NT2/D1 (cell line): ENCODE measurements at regions not wholly inside any gene's neighbourhood (a gene's known extent, or its start where the extent isn't known, plus 50 kb on each side); places are given as distances from the start of the nearest gene placed in this dataset.
"Not testable (repeated sequence)": the region's sequence is repeated elsewhere in the genome, so short reads cannot be mapped to it uniquely, and the experiment has no call there.

ENCODE experiments used
- DNase-seq: peaks from one replicate; pipeline ENCODE4 v3.0.0-alpha.2; 2011; ENCODE audit warnings: low read depth, low spot score
- H3K27me3 ChIP-seq: 2 replicates; pipeline ENCODE4 v1.6.0; 2011; ENCODE audit warnings: mild to moderate bottlenecking; ENCODE audit not compliant: insufficient read length, insufficient read depth
- H3K36me3 ChIP-seq: 2 replicates; pipeline ENCODE4 v1.6.1; 2011; ENCODE audit warnings: mild to moderate bottlenecking, low read length, mixed read lengths; ENCODE audit not compliant: insufficient read depth, insufficient read length
- H3K4me1 ChIP-seq: 2 replicates; pipeline ENCODE4 v1.5.1; 2011; ENCODE audit not compliant: insufficient read depth, insufficient read length
- H3K4me3 ChIP-seq: 2 replicates; pipeline ENCODE4 v1.5.1; 2011; ENCODE audit warnings: low read depth; ENCODE audit not compliant: insufficient read length
- H3K9ac ChIP-seq: 2 replicates; pipeline ENCODE4 v1.6.0; 2011; ENCODE audit warnings: low read depth; ENCODE audit not compliant: insufficient read length
- H3K9me3 ChIP-seq: 2 replicates; pipeline ENCODE4 v1.5.1; 2011; ENCODE audit warnings: mild to moderate bottlenecking, low read length; ENCODE audit not compliant: insufficient read depth
- SUZ12 ChIP-seq: IDR thresholded peaks from 2 replicates; pipeline ENCODE4 v1.6.1; 2011; ENCODE audit not compliant: insufficient read length, insufficient read depth; ENCODE audit errors: extremely low read depth
- YY1 ChIP-seq: IDR thresholded peaks from 2 replicates; pipeline ENCODE4 v1.6.1; 2011; ENCODE audit not compliant: insufficient read length, insufficient read depth
- ZNF274 ChIP-seq: IDR thresholded peaks from 2 replicates; pipeline ENCODE4 v1.6.1; 2011; ENCODE audit warnings: mild to moderate bottlenecking, low read depth, low read length

GRCh38 chr7:67894746-67895145 lies 898.1 kb downstream of the TYW1 start:
- H3K9ac ChIP-seq: no peak overlapping the region
- H3K9me3 ChIP-seq: peaks cover 12% of the 10 kb centered on the region

GRCh38 chr7:67896721-67897120 lies 900.1 kb downstream of the TYW1 start:
- no peaks in the 10 kb centered on the region for H3K4me1 ChIP-seq
- DNase-seq: no peak
- no peaks in the 10 kb centered on the region for H3K9me3 ChIP-seq
- no peak overlapping the region for H3K9ac ChIP-seq
- TF ChIP-seq SUZ12: no peak
- no peak for TF ChIP-seq YY1
- TF ChIP-seq ZNF274: no peak
- no peak overlapping the region for H3K4me3 ChIP-seq
- H3K36me3 ChIP-seq: no peaks in the 10 kb centered on the region
- no peaks in the 10 kb centered on the region for H3K27me3 ChIP-seq

More at GRCh38 chr7:67894746-67895145, 898.1 kb downstream of the TYW1 start:
- TF ChIP-seq SUZ12 (no peak), YY1 (no peak), ZNF274 (no peak)
- Histone ChIP-seq H3K27me3 (no peaks in the 10 kb centered on the region), H3K36me3 (no peaks in the 10 kb centered on the region), H3K4me1 (no peaks in the 10 kb centered on the region), H3K4me3 (no peak overlapping the region)
- DNase-seq: no peak

DNA sequence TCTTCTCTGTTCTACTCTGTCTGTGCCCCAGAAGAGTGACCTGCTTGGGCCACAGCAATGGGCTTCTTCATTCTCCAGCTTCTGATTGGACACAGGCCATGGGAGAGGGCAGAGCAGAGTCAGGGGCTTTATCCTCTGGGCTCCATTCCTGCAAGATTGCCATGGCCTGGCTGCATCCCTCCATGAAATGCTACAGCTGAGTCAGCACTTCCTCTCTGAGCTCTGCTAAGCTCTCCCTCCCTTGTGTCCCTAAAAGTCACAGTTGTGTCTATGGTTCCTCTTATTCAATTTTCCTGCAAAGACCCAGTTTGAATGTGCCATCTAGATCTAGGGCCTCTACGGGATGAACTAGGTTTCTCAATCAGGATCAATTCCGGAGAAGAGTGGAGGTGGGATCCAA lies 903.8 kb downstream of the TYW1 start:
- TF ChIP-seq YY1 (no peak), ZNF274 (no peak), SUZ12 (no peak)
- Histone ChIP-seq H3K9me3 (no peaks in the 10 kb centered on the region), H3K4me3 (no peak overlapping the region), H3K9ac (no peak overlapping the region), H3K27me3 (no peaks in the 10 kb centered on the region), H3K4me1 (no peaks in the 10 kb centered on the region), H3K36me3 (no peaks in the 10 kb centered on the region)
- DNase-seq: no peak

GRCh38 chr7:67901808-67902480 lies 905.3 kb downstream of the TYW1 start:
- Histone ChIP-seq H3K4me3 (no peak overlapping the region), H3K36me3 (no peaks in the 10 kb centered on the region), H3K27me3 (no peaks in the 10 kb centered on the region), H3K9ac (no peak overlapping the region), H3K4me1 (no peaks in the 10 kb centered on the region), H3K9me3 (no peaks in the 10 kb centered on the region)
- no peak for DNase-seq
- no peak for TF ChIP-seq YY1
- TF ChIP-seq SUZ12: no peak
- no peak for TF ChIP-seq ZNF274

DNA sequence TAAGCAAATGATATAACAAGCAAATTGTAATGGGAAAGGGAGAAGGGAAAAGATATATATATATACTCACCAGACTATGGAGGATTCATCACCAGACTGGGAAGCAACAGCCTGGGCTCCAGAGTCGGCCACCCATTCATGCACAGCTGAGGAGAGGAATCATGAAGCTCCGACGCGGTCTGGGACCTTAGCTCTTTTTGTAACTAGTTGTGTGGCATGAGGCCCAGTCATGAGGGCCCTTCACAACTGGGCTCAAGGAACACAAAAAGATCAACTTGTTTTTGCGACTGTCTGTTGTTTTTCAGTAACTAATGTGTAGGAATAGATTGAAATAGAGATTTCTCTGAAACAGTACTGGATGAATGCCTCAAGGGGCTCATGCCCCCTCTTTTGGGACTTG lies 911.2 kb downstream of the TYW1 start:
- Histone ChIP-seq H3K9me3 (no peaks in the 10 kb centered on the region), H3K27me3 (no peaks in the 10 kb centered on the region), H3K36me3 (no peaks in the 10 kb centered on the region), H3K9ac (no peak overlapping the region), H3K4me3 (no peak overlapping the region), H3K4me1 (no peaks in the 10 kb centered on the region)
- no peak for DNase-seq
- TF ChIP-seq YY1 (no peak), SUZ12 (no peak), ZNF274 (no peak)

DNA sequence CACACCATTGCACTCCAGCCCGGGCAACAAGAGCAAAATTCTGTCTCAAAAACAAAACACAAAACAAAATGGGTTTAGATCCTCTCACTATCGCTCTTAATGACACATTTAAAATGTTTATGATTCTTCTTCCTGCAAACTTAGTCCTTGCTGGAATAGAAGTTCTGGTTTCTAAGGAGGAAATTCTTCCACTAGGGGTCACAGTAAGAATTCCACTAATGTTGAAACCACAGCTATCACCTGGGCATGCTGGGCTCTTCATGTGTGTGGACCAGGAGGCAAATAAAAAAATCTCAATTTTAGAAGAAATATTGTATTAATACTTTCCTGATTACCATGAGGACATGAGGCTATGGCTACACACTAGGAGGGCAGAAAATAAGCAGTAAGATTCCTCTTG lies 915.8 kb downstream of the TYW1 start:
- Histone ChIP-seq H3K4me1 (no peaks in the 10 kb centered on the region), H3K9ac (no peak overlapping the region), H3K27me3 (no peaks in the 10 kb centered on the region), H3K36me3 (no peaks in the 10 kb centered on the region), H3K4me3 (no peak overlapping the region), H3K9me3 (no peaks in the 10 kb centered on the region)
- no peak for DNase-seq
- TF ChIP-seq SUZ12: no peak
- no peak for TF ChIP-seq ZNF274
- TF ChIP-seq YY1: no peak

GRCh38 chr7:67913604-67914003 lies 917.0 kb downstream of the TYW1 start:
- TF ChIP-seq SUZ12: no peak
- no peak for TF ChIP-seq YY1
- TF ChIP-seq ZNF274: no peak
- Histone ChIP-seq H3K36me3 (no peaks in the 10 kb centered on the region), H3K4me1 (no peaks in the 10 kb centered on the region), H3K27me3 (no peaks in the 10 kb centered on the region), H3K9ac (no peak overlapping the region), H3K9me3 (peaks cover 6% of the 10 kb centered on the region), H3K4me3 (no peak overlapping the region)
- no peak for DNase-seq

- H3K27me3 ChIP-seq, H3K9ac ChIP-seq, H3K4me3 ChIP-seq, H3K36me3 ChIP-seq, H3K4me1 ChIP-seq, DNase-seq: not testable (repeated sequence)
- peaks cover 16% of the 10 kb centered on the region for H3K9me3 ChIP-seq
Measured at GRCh38 chr7:67916111-67916510, 919.5 kb downstream of the TYW1 start.
